RKO (cell line): ENCODE measurements at regions not wholly inside any gene's neighbourhood (a gene's known extent, or its start where the extent isn't known, plus 50 kb on each side); places are given as distances from the start of the nearest gene placed in this dataset.

Experiments used
- DNase-seq: peaks from one replicate; pipeline ENCODE4 v3.0.0-alpha.2; 2016; ENCODE audit warnings: low spot score

DNA sequence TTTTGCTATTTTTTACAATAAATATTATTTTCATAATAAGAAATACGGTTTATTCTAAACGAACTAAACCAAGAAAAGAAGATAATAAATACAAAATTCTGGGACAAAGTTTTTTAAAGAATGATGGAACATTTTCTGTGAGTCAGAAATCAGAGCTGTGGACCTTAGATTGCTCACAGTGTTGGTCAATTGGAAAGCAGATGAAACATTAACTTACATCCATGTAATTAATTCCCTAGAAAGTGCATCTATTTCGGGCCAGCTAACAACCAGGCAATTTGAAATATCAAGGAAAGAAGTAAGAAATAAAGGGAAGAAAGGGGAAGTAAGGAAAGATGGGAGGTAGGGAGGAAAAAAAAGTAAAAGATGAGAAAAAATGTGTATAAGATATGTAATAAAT is 1569.8 kb upstream of the TENM4 start:
- no peak for DNase-seq

DNA sequence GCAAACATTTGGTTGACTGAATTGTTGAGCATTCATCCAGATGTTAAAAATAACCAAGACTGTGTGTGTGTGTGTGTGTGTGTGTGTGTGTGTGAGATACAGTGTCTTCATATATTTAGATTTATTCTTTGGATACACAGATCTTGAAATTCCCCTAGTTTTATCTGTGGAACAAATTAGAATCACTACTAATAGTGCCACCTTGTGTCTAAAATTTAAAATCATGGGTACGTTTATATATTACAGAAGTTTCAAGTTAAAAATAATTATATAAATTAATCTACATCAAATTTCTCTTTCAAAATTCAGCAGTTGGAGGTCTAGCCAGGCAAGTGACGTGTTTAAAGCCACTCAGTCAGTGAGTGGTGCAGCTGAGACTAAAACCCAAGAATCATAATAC is 1566.2 kb upstream of the TENM4 start:
- DNase-seq, result peak; percentile 41

DNA sequence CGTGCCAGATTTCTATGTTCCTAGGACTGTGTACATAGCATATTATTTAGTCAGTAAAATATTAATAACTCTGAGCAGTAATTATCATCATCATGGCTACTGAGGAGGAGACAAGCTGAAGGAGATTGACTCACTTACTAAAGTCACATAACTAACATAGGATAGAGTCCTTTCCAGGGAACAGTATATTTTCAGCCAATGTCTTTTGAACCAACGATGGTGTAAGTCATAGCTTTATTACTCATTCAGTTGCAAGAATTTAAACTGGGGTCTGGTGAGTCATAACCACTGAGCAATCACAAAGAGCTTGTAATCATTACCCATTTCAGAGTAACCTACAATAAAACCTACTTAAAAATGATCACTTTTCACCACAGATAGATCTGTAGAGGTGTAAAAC is 1564.8 kb upstream of the TENM4 start:
- DNase-seq, result peak; percentile 79

DNA sequence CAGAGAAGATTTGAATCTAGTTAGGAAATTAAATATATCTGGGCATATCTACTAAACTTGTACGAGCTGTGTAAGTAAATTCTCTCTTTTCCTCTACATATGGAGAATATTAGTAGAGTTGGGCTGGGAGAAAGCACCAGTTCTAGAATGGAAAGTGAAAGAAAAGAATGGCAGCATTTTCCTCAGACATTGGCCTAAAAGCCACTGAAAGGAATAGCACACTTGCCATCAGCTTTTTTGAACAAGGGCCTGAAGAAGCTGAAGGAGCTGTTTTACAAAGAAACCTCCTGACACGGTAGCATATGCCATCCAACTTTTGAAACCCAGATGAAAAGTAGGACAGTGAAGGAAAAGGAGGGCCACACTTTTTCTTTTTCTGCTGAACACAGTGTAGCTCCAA is 1563.7 kb upstream of the TENM4 start:
- DNase-seq, result no peak

DNA sequence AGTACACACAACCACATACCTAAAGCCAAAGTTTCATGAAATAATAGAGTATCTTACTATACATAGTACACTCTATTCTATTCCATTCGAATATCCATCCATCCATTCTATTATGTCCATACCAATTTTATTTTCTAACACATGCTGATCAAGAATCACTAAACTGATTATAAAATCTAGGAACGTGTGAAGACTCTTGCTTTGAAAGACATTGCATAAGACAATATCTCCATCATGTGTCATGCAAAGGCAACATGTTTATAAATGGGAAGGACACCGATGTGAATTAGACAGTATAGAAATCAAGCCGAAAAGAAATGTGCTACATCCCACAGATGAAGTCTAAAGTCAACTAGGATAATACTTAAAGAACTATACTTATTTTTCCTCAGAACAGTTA is 1561.5 kb upstream of the TENM4 start:
- DNase-seq, result no peak

DNA sequence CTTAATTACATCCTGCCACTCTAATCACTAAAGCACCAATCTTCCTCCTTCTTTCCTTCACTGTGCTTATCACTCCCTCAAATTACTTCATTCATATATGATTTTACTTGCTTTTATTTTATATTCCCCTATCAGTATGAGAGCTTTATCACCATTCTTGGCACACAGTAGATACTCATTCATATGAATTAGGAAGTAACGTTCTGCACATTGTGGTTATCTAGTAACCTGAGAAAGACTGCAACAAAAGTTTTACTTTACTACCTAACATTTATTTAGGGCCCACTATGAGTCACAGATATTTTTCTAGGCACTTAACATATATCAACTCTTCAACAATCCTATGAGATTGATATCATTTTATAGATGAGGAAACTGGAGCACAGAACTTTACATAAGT is 1559.9 kb upstream of the TENM4 start:
- DNase-seq, result no peak

DNA sequence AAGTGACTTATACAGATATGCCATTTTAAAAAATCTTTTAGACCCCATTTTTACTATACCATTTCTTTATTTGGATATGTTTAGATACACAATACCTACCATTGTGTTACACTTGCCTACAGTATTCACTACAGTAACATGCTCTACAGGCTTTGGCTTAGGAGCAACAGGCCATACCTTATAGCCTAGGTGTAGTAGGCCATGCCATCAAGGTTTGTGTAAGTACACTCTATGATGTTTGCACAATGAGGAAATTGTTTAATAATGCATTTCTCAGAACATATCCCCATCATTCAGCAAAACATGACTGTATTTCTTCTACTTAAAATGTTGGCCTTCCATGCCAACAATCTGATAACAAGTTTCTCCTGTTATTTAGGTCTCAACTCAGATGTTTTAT is 1559.5 kb upstream of the TENM4 start:
- DNase-seq, result no peak

DNA sequence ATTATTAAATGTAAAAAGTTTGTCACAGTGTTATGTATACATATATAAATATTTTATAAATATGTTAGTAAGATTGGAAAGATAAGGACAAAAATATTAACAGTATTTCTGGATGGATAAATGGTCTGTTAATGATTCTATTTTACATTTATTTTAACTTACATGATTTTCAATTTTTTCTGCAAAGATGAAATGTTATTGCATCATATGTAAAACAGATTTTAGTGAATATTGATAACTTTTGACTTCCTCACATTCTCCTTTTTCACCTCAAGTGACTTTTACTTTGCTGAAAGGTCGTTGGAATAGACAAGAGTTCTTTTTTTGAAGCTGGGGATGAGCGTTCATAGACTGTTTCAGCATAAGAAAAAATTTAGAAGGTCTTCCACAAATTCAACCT is 1554.7 kb upstream of the TENM4 start:
- DNase-seq, result no peak

DNA sequence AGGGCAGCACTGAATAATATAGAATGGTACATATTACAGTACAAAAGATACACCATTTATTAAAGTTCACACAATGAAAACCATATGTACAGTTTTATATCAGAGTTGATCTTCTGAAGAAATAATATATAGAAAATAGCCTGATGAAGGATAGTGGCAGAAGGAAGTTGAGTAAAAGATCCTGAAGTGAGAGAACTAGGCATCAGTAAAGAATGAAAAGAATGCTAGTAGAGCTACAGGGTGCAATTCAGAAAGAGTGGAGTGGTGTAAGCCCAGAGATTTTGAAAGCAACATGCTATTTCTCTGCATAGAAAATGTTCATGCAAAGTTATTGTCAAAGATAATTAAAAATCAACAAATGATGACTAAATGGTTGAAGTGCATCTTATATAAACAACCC is 1552.7 kb upstream of the TENM4 start:
- DNase-seq, result no peak

DNA sequence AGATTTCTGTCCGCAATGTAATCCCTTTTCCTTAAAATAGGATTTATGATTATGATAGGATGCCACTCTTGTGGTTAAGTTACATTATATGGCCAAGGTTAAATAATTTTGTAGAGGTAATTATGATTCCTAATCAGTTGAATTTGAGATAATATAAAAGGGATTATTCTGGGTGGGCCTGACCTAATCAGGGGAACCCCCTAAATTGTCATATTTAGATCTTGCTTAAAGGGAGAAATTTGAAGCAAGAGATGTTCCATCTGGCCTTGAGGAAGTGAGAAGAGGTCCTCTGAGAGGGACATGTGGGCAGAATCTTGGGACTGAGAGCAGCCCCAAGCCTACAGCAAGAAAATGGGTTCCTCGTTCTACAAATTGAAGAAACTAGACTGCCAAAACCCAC is 1550.1 kb upstream of the TENM4 start:
- DNase-seq, result no peak

DNA sequence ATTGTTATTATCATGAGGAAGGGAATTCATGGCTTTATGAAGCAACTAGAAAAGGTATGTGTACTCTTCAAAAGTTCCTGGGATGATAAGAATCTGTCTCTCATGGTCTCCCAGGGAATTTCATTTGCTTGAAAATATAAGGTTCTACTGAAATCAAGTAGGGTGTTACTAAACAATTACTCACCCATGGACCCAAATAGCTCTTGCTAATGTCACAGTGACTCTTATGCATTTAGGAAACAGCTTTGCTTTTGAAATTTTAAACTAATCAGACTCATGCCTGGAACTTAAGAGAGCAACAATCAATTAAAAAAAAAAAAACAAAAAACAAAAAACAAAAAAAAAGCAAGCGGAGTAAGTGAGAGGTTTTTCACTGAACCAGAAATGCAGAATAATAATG is 1546.3 kb upstream of the TENM4 start:
- DNase-seq, result peak; percentile 3

DNA sequence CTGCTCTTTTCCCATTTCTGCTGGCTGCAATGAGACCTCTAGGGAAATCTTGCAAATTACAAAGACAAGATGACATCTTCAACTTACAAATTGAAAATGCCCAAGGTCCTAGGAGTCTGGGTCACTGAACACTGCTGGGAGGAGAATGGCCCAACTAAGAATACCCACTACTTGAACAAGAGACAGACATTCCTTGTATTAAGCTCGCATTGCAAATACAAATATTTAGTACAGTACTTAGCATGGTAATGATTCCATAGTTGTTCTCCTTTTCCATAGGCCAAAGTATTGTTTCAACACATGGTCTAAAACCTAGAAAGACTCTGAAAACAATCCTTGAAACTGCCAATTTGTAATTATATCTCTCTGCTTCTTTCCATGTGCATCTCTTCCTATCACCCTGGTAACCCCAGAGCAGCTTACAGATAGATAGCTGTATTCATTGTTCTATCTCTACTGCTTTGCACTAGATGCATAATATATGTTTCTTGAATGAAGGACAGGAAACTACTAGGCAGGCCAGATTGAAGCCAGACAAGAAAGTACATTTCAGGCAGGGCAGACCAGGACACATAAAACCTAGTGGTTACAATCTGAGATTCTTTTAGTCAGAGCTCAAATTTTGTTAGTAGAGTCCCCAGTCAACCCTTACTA is 1545.7 kb upstream of the TENM4 start:
- DNase-seq, result no peak

DNA sequence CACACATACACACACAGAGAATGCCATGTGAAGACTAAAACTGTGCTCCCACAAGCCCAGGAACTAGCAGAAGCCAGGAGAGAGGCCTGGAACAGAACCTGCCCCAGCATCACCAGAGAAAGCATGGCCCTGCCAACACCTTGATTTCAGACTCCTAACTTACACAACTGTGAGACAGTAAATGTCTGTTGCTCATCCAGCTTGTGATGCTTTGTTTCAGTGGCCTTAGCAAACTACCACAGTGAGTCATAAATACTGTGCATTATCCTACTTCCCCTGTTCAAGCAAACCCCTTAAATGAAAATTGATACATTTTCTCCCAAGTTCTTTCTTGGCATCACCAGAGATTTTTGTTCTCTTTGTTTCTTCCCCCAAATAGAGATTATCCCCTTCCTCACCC is 1539.4 kb upstream of the TENM4 start:
- peak; percentile 51 for DNase-seq

DNA sequence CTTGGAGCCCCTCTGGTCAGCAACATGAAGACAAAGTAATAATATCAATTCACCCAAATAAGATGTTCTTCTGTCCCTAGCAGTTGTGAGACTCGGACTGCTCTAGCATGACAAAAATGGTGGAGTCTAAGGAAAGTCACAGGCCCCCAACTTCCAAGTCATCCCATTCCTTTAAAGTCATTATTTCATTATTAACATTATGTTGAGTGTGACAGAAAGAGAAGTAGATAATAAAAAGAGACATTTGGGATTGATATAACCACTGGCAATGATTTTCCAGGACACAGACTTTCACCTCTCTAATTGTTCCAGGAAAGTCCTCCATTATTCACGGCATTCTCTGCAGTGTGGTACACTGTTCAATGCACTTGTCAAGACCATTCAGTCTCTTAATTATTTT is 1533.0 kb upstream of the TENM4 start:
- no peak for DNase-seq

DNA sequence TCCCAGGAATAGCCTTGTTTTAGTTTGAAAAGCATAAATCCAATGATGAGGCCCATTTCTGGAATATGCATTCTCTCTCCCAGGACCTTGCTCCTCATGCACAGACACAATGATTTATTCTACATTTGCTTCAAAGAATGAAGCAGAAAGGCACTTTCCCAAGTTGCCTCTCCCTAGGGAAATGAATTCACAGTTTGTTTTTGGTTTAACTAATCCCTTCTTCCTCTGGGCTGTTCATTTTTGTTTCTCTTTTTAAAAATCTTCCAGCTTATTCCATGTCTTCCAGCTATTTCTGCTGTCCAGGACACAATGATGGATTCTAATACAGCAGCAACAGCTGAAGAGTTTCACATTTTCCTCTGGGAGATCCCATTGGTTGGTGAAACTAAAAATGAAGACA is 1529.2 kb upstream of the TENM4 start:
- no peak for DNase-seq

DNA sequence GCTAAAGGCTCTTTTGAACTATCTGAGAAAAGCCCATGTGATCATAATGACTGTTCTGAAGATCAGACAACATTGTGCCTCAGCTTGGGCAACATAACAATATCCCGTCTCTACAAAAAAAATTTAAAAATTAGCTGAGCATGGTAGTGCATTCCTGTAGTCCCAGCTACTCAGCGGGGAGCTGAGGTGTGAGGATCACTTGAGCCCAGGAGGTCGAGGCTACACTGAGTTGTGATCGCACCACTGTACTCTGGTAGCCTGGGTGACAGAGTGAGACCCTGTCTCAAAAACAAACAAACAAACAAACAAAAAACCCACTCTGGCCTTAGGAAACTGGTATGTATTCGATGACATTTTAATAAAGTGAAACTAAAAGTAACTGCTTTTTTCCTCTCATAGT is 1526.8 kb upstream of the TENM4 start:
- no peak for DNase-seq

DNA sequence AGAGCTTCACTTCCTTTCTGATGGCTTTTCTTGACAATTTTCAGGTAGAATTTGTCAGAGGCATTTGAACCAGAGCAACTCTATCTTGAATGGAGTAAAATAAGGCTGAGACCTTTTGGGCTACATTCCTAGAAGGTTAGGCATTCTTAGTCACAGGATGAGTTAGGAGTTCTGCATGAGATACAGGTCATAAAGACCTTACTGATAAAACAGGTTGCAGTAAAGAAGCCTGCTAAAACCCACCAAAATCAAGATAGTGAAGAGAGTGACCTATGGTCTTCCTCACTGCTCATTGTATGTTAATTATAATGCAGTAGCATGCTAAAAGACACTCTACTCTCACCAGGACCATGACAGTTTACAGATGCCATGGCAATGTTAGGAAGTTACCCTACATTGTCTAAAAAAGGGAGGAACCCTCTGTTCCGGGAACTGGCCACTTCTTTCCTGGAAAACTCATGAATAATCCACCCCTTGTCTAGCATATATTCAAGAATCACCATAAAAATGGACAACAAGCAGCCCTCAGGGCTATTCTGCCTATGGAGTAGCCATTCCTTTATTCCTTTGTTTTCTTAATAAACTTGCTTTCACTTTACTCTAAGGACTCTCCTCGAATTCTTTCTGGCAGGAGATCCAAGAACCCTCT is 1519.7 kb upstream of the TENM4 start:
- no peak for DNase-seq

DNA sequence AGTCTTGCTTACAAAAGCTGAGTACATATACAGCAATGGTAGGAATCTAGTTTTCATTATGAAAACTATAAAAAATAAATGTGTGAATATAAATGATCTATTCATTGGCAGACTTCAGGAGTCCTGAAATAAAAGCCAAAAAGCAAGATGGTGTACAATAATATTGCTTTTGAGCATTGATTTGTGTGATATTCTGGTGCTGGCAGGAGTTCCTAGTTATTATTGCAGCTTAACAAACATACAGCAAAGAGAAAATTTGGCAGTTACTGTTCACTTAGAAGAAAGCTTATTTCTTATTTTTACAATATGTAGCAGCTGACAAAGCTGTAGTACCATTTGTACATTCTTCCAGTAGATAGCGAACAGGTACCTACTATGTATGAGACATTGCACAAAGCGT is 1518.9 kb upstream of the TENM4 start:
- DNase-seq, result no peak

DNA sequence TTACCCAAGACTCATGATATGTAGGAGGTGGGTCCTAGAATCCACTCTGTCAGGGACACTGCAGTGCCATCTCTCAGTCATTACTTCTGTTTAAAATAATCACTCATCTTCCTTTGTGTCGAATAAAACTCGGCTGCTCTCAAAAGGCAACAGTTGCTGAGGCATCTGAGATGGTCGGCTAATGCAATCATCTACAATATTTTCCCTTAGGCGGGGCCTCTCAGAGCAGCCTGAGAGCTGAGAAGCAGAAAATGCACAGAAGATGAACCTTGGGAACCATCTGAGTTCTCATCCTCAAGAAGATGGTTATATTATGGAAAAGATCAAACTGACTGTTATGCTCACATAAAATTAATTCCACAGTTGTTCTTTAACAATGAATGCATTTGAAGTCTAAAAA is 1518.2 kb upstream of the TENM4 start:
- no peak for DNase-seq

DNA sequence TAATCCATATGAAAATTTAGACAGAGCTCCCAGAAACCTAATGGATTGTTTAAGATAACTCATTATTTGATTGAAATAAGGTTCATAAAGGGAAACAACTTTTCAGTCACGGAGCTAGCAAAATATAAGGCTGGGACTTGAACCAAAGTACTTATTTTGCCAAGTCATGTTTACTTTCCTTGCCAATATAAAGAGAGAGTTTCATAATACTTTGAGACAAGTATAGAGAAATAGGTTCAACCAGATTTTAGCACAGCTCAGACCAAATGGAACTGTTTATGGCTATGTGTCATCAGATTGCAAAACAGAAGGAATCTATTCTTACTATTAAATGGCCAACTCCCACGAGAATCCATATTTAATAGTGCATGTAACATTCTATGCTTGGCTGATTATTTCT is 1517.5 kb upstream of the TENM4 start:
- DNase-seq, result no peak

DNA sequence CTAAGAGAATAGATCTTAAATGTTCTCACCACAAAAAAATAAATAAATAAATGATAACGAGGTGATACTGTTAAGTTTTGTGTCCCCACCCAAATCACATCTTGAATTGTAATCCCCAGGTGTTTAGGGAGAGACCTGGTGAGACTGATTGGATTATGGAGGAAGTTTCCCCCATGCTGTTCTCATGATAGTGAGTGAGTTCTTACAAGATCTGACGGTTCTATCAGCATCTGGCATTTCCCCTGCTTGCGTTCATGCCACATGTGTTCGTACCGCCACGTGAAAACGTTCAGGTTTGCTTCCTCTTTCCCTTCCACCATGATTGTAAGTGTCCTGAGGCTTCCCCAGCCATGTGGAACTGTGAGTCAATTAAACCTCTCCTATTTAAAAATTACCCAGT is 1514.8 kb upstream of the TENM4 start:
- DNase-seq, result no peak

DNA sequence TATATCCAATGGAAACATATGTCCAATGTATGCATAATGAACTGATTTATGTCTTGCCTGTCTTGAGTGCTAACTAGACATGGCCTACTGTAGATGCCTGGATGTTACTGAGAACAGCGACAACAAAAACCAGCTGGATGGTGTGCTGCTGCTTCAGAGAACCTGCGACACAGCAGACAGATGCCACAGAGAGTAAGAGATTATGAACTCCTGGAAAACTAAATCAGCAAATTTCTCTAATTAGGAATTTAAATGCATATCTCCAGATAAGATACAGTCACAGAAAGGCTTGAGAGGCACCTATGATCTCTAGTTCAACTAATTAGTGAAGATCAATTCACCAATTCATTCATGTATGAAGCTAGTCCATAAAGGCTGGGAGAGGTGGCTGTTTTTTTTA is 1508.0 kb upstream of the TENM4 start:
- DNase-seq, result no peak

DNA sequence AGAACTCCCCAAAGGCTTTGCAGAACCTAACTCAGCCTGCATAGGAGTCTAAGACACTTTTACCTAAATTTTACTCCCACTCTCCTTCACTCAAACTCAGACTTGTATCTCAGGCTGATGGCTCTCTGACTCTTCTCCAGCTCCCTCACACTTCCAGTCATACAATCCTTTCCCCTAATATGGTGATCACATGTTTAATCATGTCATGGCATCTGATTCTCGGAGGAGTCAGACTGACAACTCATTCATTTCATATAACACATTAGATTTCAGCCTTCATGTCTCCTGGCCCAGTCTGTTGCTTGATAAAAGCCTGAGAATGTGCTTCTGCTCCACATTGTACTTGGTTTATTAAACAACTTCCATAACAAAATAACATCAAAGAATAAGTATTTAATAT is 1503.9 kb upstream of the TENM4 start:
- DNase-seq, result peak; percentile 2

DNA sequence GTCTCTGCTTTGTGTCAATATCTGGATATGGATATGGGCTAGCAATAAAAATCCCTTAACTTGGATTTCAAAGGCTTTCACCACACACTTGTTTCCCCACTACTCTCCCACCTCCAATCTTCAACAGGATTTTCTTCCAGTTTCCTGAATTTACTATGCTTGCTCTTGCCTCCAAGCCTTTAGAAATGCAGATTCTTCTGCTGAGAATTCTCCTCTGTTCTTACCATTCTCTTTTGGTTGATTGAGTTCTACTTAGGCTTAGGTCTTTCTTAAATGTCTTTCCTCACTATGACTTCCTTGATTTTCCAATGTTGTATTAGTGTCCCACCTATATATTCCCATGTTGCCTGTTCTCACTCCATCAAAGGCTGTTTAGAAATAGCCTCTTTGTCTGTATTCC is 1502.4 kb upstream of the TENM4 start:
- no peak for DNase-seq
